PFSK-1 (cell line): ENCODE measurements at regions not wholly inside any gene's neighbourhood (a gene's known extent, or its start where the extent isn't known, plus 50 kb on each side); places are given as distances from the start of the nearest gene placed in this dataset.

Experiments used
- POLR2AphosphoS5 ChIP-seq: IDR thresholded peaks from 2 replicates; pipeline ENCODE4 v1.6.1; 2012; ENCODE audit warnings: low read depth, mild to moderate bottlenecking, control low read depth, low read length, moderate library complexity
- TF ChIP-seq, protein P1 (sequence below), 2 experiments: IDR thresholded peaks; 2 replicates each; pipeline versions ENCODE4 v1.6.1 to v1.8.0; 2011 to 2012; ENCODE audit warnings: low read depth in 2 of 2, low read length in 2 of 2, control low read depth in 1 of 2, inconsistent platforms in 1 of 2, mild to moderate bottlenecking in 1 of 2, moderate library complexity in 1 of 2; ENCODE audit not compliant: insufficient read depth in 1 of 2

DNA sequence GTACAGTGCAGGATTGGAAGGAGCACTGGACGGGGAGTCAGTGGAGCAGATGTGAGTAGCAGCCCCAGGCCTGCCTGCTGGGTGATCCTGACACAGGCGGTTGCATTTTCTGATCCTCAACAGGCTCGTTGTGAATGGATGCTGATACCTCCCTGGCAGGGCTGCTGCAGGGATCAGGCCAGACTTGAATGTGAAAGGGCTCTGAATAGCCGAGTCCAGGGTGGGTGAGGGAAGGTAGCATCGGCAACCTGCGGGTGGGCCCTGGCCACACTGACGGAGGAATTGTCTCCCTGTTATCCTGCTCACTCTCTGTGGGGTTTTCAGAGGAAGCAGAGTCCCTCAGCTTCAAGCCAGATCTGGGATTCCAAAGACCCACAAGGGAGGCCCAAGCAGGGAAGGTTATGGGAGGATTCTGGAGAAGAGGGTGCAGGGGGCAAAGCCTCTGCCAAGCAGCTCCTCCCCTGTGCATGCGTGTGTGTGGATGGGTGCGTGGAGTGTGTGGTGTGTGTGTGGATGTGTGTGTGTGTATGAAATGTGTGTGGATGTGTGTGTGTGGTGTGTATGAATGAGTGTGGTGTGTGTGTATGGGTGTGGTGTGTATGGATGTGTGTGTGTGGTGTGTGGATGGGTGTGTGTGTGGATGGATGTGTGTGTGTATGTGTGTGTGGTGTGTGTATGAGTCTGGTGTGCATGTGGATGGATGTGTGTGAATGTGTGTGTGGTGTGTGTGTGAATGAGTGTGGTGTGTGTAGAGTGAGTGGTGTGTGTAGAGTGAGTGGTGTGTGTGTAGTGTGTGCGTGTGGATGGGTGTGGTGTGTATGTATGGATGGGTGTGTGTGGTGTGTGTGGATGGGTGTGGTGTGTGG, 100.3 kb downstream of the UBIAD1 start:
- TF ChIP-seq, protein P1, sequence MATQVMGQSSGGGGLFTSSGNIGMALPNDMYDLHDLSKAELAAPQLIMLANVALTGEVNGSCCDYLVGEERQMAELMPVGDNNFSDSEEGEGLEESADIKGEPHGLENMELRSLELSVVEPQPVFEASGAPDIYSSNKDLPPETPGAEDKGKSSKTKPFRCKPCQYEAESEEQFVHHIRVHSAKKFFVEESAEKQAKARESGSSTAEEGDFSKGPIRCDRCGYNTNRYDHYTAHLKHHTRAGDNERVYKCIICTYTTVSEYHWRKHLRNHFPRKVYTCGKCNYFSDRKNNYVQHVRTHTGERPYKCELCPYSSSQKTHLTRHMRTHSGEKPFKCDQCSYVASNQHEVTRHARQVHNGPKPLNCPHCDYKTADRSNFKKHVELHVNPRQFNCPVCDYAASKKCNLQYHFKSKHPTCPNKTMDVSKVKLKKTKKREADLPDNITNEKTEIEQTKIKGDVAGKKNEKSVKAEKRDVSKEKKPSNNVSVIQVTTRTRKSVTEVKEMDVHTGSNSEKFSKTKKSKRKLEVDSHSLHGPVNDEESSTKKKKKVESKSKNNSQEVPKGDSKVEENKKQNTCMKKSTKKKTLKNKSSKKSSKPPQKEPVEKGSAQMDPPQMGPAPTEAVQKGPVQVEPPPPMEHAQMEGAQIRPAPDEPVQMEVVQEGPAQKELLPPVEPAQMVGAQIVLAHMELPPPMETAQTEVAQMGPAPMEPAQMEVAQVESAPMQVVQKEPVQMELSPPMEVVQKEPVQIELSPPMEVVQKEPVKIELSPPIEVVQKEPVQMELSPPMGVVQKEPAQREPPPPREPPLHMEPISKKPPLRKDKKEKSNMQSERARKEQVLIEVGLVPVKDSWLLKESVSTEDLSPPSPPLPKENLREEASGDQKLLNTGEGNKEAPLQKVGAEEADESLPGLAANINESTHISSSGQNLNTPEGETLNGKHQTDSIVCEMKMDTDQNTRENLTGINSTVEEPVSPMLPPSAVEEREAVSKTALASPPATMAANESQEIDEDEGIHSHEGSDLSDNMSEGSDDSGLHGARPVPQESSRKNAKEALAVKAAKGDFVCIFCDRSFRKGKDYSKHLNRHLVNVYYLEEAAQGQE (IDR thresholded peaks at IDR 0.05; ENCODE audit: insufficient read depth in 1 of 2, low read depth in 2 of 2, low read length in 2 of 2): no peak
- TF ChIP-seq POLR2AphosphoS5: no peak
